ENCODE measurements at regions not wholly inside any gene's neighbourhood (a gene's known extent, or its start where the extent isn't known, plus 50 kb on each side); places are given as distances from the start of the nearest gene placed in this dataset.

DNA sequence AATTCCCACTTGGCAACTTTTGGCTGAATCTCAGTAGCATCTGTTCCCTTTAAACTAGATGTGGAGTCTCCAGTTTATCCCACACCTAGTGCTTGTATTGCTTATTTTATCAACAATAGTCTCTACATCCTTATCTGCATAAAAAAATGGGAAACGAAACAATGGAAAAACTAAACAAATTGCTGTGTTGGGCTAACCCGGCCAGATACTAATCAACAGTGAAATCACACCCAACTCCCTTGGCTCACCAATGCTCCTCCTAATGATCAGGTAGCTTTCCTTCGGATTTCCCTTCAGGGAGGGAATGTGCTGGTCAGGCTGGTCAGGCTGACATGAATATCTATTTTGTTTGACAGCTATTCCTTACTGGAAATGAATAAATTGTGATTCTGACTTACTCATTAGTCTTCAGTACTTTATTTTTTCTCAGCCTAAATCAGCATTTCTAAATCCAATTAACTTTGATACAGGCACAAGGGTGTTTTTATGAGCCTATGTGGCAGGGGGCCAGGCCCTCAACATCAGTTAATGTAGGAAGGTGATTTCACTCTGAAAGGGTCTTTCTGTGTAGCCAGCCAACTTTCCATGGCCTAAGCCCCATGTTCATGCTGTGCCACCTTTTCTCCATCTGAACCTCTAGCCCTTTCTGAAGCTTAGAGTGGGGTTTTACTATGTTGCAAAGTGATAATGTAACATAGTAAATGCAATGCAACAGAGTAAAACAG, 170.5 kb upstream of the NPSR1 start:
- H3K36me3 Mint-ChIP-seq (ENCODE audit: low read depth) = no peaks in the 10 kb centered on the region
- no peak overlapping the region for H3K27ac Mint-ChIP-seq

DNA sequence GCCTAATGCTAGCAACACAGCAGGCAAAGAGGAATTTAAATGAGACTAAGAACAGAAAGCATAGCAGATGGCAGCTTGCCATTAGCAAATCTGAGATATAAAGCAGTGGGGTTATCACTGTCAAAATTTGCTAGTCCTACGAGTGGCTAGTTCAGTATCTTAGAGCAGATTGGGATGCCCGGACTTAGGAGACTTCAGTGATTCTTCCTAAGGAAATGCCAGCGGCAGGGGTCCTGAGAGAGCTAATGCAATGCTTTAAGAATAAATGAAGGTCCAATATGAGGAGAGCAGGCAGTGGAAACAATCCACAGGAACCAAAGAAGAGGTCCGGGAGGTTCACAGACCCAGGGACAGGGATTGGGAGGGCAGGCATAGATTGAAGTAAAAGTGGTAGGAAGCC, 169.3 kb upstream of the NPSR1 start:
- no peak for DNase-seq
- no peak overlapping the region for H3K27ac Mint-ChIP-seq
- H3K4me3 Mint-ChIP-seq = no peak overlapping the region
- no peaks in the 10 kb centered on the region for H3K4me1 Mint-ChIP-seq (ENCODE audit: low read depth)
- H3K27me3 Mint-ChIP-seq = no peaks in the 10 kb centered on the region
- H3K36me3 Mint-ChIP-seq (ENCODE audit: low read depth) = no peaks in the 10 kb centered on the region
- H3K9me3 Mint-ChIP-seq = peaks cover 5% of the 10 kb centered on the region

More for the DNA sequence above, 170.5 kb upstream of the NPSR1 start:
- Mint-ChIP-seq H3K27me3 (no peaks in the 10 kb centered on the region), H3K9me3 (peaks cover 10% of the 10 kb centered on the region), H3K4me3 (no peak overlapping the region), H3K4me1 (ENCODE audit: low read depth) (no peaks in the 10 kb centered on the region)
- no peak for DNase-seq

DNA sequence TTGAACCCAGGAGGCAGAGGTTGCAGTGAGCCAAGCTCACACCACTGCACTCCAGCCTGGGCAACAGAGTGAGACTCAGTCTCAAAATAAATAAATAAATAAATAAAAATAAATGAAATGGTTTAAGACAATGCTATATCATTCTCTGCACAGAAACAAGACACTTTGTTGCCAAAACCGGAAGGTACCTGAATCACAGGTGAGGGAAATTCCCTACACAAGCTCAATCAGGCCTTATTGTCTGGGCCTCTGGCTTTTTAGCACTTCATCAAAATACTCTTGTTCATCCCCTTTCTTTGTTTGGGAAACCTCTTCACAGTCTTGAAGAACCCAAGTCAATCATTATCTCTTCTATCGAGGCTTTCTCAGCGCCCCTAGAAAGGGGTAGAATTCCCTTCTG, 166.1 kb upstream of the NPSR1 start:
- H3K9me3 Mint-ChIP-seq = no peaks in the 10 kb centered on the region
- H3K36me3 Mint-ChIP-seq (ENCODE audit: low read depth) = no peaks in the 10 kb centered on the region
- DNase-seq = no peak

DNA sequence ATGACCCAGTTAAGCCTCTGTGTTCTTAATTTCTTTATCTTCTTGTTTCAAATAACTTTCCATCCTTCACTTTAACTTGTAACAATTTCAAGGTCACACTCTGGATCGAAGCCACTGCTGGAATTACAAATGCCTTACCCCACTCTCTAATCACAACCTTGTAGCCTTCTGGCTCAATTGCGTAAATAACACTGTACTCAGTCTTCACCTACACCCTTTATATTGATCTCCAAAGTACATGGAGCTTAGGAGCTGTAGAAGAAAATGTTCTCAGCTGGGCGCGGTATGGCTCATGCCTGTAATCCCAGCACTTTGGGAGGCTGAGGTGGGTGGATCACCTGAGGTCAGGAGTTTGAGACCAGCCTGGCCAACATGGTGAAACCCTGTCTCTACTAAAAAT, 164.3 kb upstream of the NPSR1 start:
- Mint-ChIP-seq H3K27me3 (no peaks in the 10 kb centered on the region), H3K36me3 (ENCODE audit: low read depth) (no peaks in the 10 kb centered on the region), H3K27ac (no peak overlapping the region), H3K4me1 (ENCODE audit: low read depth) (no peaks in the 10 kb centered on the region), H3K4me3 (no peak overlapping the region), H3K9me3 (no peaks in the 10 kb centered on the region)
- no peak for DNase-seq

More for the DNA sequence above, 166.1 kb upstream of the NPSR1 start:
- no peak overlapping the region for H3K27ac Mint-ChIP-seq
- no peaks in the 10 kb centered on the region for H3K27me3 Mint-ChIP-seq
- no peaks in the 10 kb centered on the region for H3K4me1 Mint-ChIP-seq (ENCODE audit: low read depth)
- H3K4me3 Mint-ChIP-seq = no peak overlapping the region

DNA sequence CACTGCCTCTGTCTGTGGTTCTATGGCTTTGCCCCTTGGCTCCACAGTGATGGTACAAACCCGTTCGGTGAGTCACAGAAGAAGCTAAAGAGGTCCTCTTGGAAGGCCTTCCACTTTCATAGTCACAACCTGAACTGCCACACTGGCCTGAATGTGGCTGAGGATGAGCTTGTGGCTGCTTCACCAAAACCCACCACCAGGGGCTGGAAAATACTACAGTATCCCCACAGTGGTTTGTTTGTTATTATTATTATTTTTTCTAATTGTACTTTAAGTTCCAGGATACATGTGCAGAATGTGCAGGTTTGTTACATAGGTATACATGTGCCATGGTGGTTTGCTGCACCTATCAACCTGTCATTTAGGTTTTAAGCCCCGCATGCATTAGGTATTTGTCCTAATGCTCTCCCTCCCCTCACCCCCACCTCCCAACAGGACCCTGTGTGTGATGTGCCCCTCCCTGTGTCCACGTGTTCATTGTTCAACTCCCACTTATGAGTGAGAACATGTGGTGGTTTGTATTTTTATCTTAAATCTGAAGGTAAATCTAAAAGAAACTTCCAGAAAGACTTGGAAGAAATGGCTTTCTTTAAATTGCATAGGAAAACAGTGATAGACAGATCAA, 160.8 kb upstream of the NPSR1 start:
- no peaks in the 10 kb centered on the region for H3K4me1 Mint-ChIP-seq (ENCODE audit: low read depth)
- no peaks in the 10 kb centered on the region for H3K27me3 Mint-ChIP-seq
- no peaks in the 10 kb centered on the region for H3K36me3 Mint-ChIP-seq (ENCODE audit: low read depth)
- H3K9me3 Mint-ChIP-seq = no peaks in the 10 kb centered on the region
- no peak overlapping the region for H3K4me3 Mint-ChIP-seq
- no peak for DNase-seq
- no peak overlapping the region for H3K27ac Mint-ChIP-seq

DNA sequence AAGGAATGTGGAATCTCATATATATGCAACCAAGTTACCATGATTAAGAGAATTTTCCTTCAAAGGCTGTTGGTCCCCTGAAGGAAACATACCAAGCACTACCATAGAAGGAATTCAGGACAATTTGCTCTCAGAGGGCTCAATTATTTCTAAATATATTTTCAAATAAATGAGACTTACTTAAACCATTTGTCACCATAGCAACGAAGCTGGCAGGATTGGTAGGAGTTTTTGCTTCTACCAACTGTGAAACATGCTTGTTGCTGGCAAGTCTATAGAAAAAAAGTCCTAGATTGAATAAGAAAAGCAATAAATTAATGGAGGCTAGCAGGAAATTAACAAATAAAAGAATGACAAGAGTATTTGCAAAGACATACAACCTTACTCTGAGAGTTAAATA, 156.9 kb upstream of the NPSR1 start:
- Mint-ChIP-seq H3K27ac (no peak overlapping the region), H3K27me3 (no peaks in the 10 kb centered on the region), H3K9me3 (no peaks in the 10 kb centered on the region)

DNA sequence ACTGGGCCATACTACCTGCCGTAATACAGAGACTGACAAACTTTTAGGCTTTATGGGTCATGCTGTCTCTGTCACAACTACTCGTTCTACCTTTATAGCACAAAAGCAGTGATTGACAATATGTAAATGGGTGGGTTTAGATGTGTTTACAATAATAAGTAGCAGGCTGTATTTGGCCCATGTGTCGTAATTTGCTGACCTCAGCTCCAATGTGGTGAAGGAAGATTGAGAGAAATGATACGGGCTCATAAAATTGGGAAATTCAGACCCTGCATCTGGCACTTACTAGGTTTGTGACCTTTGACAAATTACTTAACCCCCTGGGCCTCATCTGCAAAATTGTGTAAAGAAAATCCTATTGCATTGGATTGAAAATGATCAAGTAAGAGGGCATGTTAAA, 150.8 kb upstream of the NPSR1 start:
- Mint-ChIP-seq H3K9me3 (peaks cover 11% of the 10 kb centered on the region), H3K4me1 (ENCODE audit: low read depth) (no peaks in the 10 kb centered on the region), H3K27me3 (no peaks in the 10 kb centered on the region), H3K4me3 (no peak overlapping the region), H3K36me3 (ENCODE audit: low read depth) (no peaks in the 10 kb centered on the region), H3K27ac (no peak overlapping the region)
- no peak for DNase-seq

More for the DNA sequence above, 156.9 kb upstream of the NPSR1 start:
- H3K4me3 Mint-ChIP-seq = no peak overlapping the region
- H3K4me1 Mint-ChIP-seq (ENCODE audit: low read depth) = no peaks in the 10 kb centered on the region
- no peak for DNase-seq
- H3K36me3 Mint-ChIP-seq (ENCODE audit: low read depth) = no peaks in the 10 kb centered on the region

DNA sequence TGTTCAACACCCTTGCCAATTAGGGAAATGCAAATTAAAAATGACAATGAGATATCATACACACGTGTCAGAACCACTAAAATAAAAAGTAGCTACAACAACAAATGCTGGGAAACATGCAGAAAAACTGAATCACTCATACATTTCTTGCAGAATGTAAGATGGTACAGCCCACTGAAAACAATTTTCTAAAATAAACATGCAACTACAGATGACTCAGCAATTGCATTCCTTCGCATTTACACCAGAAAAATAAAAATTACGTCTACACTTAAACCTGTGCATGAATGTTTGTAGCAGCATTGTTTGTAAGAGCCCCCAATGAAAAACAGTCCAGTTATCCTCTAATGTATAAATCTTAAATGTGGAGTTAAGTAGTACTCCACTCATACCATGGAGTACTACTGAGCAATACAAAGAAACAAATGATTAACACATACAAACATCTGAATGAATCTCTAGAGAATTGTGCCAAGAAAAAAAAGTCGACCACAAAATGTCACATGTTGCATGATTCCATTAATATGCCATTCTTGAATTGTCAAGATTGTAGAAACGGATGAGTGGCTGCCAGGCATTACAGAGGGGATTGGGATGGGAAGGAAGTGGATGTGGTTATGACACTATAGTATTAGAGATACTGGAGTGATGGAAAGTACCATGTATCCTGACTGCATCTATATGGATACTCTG, 134.6 kb upstream of the NPSR1 start:
- Mint-ChIP-seq H3K36me3 (ENCODE audit: low read depth) (no peaks in the 10 kb centered on the region), H3K4me1 (ENCODE audit: low read depth) (no peaks in the 10 kb centered on the region), H3K9me3 (peaks cover 10% of the 10 kb centered on the region), H3K27me3 (no peaks in the 10 kb centered on the region), H3K4me3 (no peak overlapping the region), H3K27ac (no peak overlapping the region)
- no peak for DNase-seq

DNA sequence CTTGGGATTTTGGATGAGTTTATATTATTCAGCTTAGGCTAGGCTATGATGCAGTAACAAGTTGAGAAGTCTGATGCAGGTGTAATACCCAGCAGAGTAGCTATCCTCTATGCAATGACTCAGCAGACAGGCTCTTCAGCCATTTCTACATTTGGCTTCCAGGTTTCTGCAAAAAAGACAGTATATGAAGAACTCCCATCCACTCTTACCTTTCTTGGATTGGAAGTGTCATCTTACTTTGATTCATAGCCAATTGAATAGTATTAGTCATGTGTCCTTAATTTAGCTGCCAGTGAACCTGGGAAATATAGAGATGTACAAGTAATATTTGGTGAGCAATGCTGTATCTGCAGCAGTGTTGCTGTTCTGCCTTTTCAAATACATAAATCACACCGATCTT, 127.8 kb upstream of the NPSR1 start:
- H3K4me1 Mint-ChIP-seq (ENCODE audit: low read depth) = no peaks in the 10 kb centered on the region
- no peak overlapping the region for H3K27ac Mint-ChIP-seq
- H3K36me3 Mint-ChIP-seq (ENCODE audit: low read depth) = no peaks in the 10 kb centered on the region
- no peak for DNase-seq
- no peak overlapping the region for H3K4me3 Mint-ChIP-seq
- peaks cover 8% of the 10 kb centered on the region for H3K9me3 Mint-ChIP-seq
- H3K27me3 Mint-ChIP-seq = no peaks in the 10 kb centered on the region

DNA sequence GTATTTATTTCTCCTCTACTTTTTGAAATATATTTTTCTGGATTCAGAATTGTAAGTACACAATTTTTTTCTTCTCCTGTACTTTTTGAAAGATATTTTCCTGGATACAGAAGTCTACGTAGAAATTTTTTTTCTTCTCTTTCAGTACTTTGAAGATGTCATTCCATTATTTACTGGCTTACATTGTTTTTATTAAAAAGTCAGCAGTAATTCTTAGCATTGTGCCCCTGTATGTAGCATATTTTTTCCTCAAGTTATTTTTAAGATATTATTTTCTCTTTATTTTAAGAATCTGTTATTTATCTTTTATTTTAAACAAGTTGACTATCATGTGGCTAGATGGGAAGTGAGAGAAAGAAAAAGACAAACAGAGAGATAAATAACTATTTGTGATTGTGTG, 119.0 kb upstream of the NPSR1 start:
- Mint-ChIP-seq H3K36me3 (ENCODE audit: low read depth) (no peaks in the 10 kb centered on the region), H3K4me3 (no peak overlapping the region), H3K27ac (no peak overlapping the region), H3K9me3 (peaks cover 21% of the 10 kb centered on the region), H3K4me1 (ENCODE audit: low read depth) (no peaks in the 10 kb centered on the region), H3K27me3 (no peaks in the 10 kb centered on the region)
- no peak for DNase-seq

DNA sequence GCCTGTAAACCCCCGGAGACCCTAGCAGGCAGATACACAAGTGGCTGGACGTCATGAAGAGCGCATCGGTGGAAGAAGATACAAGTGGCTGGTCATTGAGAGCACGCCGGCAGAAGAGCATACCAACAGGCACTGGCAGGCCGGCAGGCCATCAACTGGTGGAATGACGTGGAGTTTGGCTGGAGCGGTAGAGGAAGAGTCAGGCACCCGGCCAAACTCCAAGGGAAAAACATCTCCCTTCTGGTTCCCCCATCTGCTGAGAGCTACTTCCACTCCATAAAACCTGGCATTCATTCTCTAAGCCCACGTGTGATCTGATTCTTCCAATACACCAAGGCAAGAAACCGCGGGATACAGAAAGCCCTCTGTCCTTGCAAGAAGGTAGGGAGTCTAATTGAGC, 113.4 kb upstream of the NPSR1 start:
- H3K27me3 Mint-ChIP-seq = no peaks in the 10 kb centered on the region
- peaks cover 14% of the 10 kb centered on the region for H3K9me3 Mint-ChIP-seq
- H3K36me3 Mint-ChIP-seq (ENCODE audit: low read depth) = no peaks in the 10 kb centered on the region
- no peak for DNase-seq
- H3K4me1 Mint-ChIP-seq (ENCODE audit: low read depth) = no peaks in the 10 kb centered on the region
- no peak overlapping the region for H3K27ac Mint-ChIP-seq
- H3K4me3 Mint-ChIP-seq = no peak overlapping the region

DNA sequence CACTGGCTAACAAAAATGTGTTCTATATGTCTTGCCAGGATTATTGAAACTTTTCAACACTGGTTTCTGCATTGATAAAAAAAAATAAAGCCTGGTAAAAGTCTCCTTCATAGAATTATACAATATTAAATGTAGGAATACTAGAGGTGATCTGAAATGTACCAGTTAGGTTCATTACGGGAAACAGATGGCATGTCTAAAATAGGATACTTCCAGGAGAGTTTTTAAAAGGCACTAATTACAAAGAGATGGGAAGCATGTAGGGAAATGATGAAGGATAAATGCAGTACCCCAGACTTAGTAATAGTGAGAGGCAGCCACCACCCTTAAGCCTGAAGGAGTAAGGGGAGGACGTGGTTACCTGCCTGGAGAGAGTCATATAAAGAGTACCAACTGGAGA, 107.0 kb upstream of the NPSR1 start:
- Mint-ChIP-seq H3K4me1 (ENCODE audit: low read depth) (no peaks in the 10 kb centered on the region), H3K9me3 (peaks cover 17% of the 10 kb centered on the region), H3K4me3 (no peak overlapping the region)

DNA sequence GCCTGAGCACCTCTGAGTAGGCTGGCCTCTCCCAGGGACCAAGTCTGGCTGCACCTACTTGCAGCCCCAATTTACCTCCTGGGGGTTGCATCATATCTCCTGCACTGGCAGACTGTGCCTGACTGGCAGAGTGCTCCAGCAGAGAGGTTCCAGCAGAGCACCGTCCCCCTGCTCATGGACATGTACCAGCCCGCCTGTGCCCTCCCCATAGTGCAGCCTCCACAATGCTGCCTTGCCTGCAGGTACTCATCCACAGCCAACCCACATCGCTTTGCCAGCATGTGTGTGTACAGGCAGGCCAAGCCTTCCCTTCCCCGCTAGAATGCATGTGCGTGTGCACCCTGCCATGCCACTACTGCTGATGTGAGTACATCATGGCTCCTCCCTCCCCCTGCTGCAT, 105.5 kb upstream of the NPSR1 start:
- H3K27me3 Mint-ChIP-seq = no peaks in the 10 kb centered on the region
- H3K4me1 Mint-ChIP-seq (ENCODE audit: low read depth) = no peaks in the 10 kb centered on the region
- H3K27ac Mint-ChIP-seq = no peak overlapping the region
- no peak overlapping the region for H3K4me3 Mint-ChIP-seq
- no peak for DNase-seq
- no peaks in the 10 kb centered on the region for H3K36me3 Mint-ChIP-seq (ENCODE audit: low read depth)
- H3K9me3 Mint-ChIP-seq = peaks cover 29% of the 10 kb centered on the region

More for the DNA sequence above, 107.0 kb upstream of the NPSR1 start:
- Mint-ChIP-seq H3K27me3 (no peaks in the 10 kb centered on the region), H3K36me3 (ENCODE audit: low read depth) (no peaks in the 10 kb centered on the region), H3K27ac (no peak overlapping the region)
- DNase-seq = no peak

DNA sequence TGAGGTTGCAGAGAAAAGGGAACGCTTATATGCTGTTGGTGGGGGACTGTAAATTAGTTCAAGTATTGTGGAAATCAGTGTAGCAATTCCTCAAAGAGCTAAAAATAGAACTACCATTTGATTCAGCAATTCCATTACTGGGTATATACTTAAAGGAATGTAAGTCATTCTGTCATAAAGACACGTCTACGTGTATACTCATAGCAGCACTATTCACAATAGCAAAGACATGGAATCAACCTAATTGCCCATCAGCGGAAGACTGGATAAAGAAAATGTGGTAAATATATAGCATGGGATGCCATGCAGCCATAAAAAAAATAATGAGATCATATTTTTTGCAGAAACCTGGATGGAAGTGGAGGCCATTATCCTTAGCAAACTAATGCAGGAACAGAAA, 100.0 kb upstream of the NPSR1 start:
- H3K27ac Mint-ChIP-seq = no peak overlapping the region
- peaks cover 26% of the 10 kb centered on the region for H3K9me3 Mint-ChIP-seq
- no peaks in the 10 kb centered on the region for H3K4me1 Mint-ChIP-seq (ENCODE audit: low read depth)
- H3K4me3 Mint-ChIP-seq = no peak overlapping the region
- H3K27me3 Mint-ChIP-seq = no peaks in the 10 kb centered on the region
- no peak for DNase-seq
- no peaks in the 10 kb centered on the region for H3K36me3 Mint-ChIP-seq (ENCODE audit: low read depth)

DNA sequence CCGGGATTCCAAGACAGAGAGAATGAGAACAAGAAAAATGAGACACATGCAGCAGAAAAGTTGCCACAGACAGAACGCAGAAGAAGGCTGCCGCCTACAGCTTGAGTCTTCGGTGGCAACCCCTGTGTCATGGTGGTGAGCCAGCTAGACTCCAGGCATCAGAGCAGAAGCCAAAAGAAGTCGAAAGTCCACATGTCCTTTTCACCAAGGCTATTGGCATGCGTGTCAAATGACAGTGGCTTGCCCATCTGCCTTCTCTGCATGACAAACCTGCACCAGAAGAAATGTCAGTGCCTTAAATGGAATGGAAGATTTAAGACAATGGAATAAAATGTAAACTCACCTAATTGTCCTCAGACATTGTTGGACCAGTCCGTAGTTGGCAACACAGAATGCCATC, 93.9 kb upstream of the NPSR1 start:
- DNase-seq = no peak
- peaks cover 3% of the 10 kb centered on the region for H3K9me3 Mint-ChIP-seq

More for the DNA sequence above, 93.9 kb upstream of the NPSR1 start:
- Mint-ChIP-seq H3K36me3 (ENCODE audit: low read depth) (no peaks in the 10 kb centered on the region), H3K27ac (no peak overlapping the region), H3K4me3 (no peak overlapping the region), H3K27me3 (no peaks in the 10 kb centered on the region), H3K4me1 (ENCODE audit: low read depth) (no peaks in the 10 kb centered on the region)

Measured in activated T-cell treated with anti-CD3 and anti-CD28 coated beads, Interleukin-2, amount 50 U/mL, for 24 hours (primary cell).